ENCODE measurements at regions not wholly inside any gene's neighbourhood (a gene's known extent, or its start where the extent isn't known, plus 50 kb on each side); places are given as distances from the start of the nearest gene placed in this dataset.

DNA sequence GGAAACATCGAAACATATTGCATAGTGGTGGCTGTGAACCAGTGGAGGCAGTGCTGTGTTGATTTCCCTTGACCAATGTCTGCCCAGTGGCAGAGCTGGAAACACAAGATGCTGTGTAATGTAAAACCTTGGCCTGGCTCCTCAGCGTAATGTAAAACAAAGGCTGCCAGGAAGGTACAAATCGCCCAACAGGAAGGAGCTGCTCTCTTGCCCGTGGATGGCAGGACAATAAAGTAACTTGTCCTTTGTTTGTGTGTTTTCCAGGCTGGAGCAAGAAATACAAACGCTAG lies 143.4 kb downstream of the PALM2AKAP2 start:
- ATAC-seq = peak; percentile 70
- peak in 1 of 3 donors; percentile 39 for DNase-seq
- intact Hi-C loops (cut with DNase I, micrococcal nuclease) = no loop called here
- TF ChIP-seq, protein P1, sequence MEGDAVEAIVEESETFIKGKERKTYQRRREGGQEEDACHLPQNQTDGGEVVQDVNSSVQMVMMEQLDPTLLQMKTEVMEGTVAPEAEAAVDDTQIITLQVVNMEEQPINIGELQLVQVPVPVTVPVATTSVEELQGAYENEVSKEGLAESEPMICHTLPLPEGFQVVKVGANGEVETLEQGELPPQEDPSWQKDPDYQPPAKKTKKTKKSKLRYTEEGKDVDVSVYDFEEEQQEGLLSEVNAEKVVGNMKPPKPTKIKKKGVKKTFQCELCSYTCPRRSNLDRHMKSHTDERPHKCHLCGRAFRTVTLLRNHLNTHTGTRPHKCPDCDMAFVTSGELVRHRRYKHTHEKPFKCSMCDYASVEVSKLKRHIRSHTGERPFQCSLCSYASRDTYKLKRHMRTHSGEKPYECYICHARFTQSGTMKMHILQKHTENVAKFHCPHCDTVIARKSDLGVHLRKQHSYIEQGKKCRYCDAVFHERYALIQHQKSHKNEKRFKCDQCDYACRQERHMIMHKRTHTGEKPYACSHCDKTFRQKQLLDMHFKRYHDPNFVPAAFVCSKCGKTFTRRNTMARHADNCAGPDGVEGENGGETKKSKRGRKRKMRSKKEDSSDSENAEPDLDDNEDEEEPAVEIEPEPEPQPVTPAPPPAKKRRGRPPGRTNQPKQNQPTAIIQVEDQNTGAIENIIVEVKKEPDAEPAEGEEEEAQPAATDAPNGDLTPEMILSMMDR (IDR thresholded peaks at IDR 0.05) = no peak
- Histone ChIP-seq H3K4me1 (ENCODE audit: low read depth) (peaks cover 19% of the 10 kb centered on the region), H3K4me3 (no peak overlapping the region), H3K9me3 (no peaks in the 10 kb centered on the region), H3K36me3 (ENCODE audit: low read depth) (no peaks in the 10 kb centered on the region)

DNA sequence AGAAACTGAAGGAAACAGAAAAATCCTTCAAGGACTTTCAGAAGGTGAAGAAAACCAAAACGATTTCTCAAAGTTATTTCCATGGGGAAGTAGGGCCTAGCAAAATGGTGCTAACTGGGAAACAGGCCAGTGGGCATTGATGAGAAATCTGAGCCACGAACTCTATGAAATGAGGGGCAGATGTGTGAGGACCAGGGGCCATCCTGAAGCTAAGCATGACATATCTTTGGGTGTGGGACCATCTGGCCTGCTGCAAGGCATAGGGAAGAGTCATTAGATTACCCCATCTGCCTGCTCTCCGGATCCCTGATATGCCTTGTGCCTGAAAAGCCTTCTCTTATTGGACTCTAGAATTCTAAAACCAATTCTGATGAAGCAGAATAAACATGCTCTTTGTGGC lies 143.8 kb downstream of the PALM2AKAP2 start:
- ATAC-seq = no peak
- no peak for DNase-seq
- Histone ChIP-seq H3K4me3 (no peak overlapping the region), H3K9me3 (no peaks in the 10 kb centered on the region), H3K36me3 (ENCODE audit: low read depth) (no peaks in the 10 kb centered on the region), H3K4me1 (ENCODE audit: low read depth) (peaks cover 16% of the 10 kb centered on the region)
- intact Hi-C loops (cut with DNase I, micrococcal nuclease) = no loop called here
- TF ChIP-seq, protein P1 (IDR thresholded peaks at IDR 0.05) = no peak

DNA sequence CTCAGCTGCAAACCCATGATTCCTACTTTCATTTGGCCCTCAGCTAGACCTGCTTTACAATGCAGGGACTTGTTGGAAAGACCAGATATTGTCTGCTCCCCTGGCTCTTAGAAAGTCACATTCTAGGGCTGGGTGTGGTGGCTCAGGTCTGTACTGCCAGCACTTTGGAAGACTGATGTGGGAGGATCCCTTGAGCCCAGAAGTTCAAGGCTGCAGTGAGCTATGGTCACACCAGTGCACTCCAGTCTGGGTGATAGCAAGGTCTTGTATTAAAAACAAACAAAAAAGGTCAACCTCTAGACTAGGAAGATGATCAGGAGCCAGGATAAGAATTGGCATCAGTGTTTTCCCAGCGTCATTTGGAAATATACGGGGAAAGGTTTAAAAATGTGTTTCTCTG lies 145.8 kb downstream of the PALM2AKAP2 start:
- ATAC-seq = no peak
- H3K4me3 ChIP-seq = no peak overlapping the region
- H3K9me3 ChIP-seq = no peaks in the 10 kb centered on the region
- H3K36me3 ChIP-seq (ENCODE audit: low read depth) = no peaks in the 10 kb centered on the region
- no peak for DNase-seq
- intact Hi-C loops (cut with DNase I, micrococcal nuclease) = no loop called here
- peaks cover 12% of the 10 kb centered on the region for H3K4me1 ChIP-seq (ENCODE audit: low read depth)
- TF ChIP-seq, protein P1 (IDR thresholded peaks at IDR 0.05) = no peak

DNA sequence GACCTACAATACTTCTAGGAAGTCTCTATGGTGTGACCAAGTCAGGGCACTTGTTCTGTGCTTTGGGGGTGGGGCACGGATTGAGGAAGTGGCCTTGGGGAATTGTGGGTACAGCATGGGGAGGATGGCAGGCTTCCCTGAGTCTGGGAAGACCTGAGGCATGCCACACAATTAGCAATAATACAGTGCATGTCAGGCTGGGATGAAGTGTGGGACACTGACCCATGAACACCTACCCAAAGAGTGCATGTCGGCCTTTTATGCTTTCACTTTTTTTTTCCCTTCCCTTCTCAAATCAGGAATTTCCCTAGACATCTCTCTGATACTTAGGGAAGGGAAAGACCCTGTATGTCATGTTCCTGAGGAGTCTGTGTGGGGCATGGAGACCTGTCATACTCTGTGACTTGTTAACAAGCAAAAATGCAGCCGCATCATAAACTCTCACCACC lies 146.4 kb downstream of the PALM2AKAP2 start:
- intact Hi-C loops (cut with DNase I, micrococcal nuclease) = no loop called here
- Histone ChIP-seq H3K9me3 (no peaks in the 10 kb centered on the region), H3K4me1 (ENCODE audit: low read depth) (peaks cover 12% of the 10 kb centered on the region), H3K36me3 (ENCODE audit: low read depth) (no peaks in the 10 kb centered on the region), H3K4me3 (no peak overlapping the region)
- peak in 1 of 3 donors; percentile 50 for DNase-seq
- TF ChIP-seq, protein P1 (IDR thresholded peaks at IDR 0.05) = no peak
- ATAC-seq = peak; percentile 54

DNA sequence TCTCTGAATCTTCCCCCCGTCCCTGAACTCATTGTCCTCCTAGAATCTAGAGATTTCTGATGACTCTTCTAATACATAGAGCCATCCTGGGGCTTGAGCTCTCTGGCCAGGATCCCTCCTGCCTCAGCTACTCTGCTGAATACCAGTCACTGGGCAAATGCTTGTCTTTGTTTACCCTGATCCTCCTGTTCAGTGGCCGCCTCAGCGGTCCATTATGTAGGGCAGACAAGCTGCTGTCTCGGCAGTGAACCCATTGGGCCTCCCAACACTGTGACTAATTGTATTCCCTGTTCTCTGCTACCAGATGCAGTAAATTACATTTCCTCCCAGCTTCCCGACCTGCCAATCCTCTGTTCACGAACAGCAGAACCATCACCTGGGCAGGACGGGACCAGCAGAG lies 151.6 kb downstream of the PALM2AKAP2 start:
- Histone ChIP-seq H3K9me3 (no peaks in the 10 kb centered on the region), H3K4me3 (no peak overlapping the region), H3K4me1 (ENCODE audit: low read depth) (no peaks in the 10 kb centered on the region), H3K36me3 (ENCODE audit: low read depth) (no peaks in the 10 kb centered on the region)
- TF ChIP-seq, protein P1 (IDR thresholded peaks at IDR 0.05) = no peak
- DNase-seq (no peak), ATAC-seq (no peak)
- intact Hi-C loops (cut with DNase I, micrococcal nuclease) = no loop called here

DNA sequence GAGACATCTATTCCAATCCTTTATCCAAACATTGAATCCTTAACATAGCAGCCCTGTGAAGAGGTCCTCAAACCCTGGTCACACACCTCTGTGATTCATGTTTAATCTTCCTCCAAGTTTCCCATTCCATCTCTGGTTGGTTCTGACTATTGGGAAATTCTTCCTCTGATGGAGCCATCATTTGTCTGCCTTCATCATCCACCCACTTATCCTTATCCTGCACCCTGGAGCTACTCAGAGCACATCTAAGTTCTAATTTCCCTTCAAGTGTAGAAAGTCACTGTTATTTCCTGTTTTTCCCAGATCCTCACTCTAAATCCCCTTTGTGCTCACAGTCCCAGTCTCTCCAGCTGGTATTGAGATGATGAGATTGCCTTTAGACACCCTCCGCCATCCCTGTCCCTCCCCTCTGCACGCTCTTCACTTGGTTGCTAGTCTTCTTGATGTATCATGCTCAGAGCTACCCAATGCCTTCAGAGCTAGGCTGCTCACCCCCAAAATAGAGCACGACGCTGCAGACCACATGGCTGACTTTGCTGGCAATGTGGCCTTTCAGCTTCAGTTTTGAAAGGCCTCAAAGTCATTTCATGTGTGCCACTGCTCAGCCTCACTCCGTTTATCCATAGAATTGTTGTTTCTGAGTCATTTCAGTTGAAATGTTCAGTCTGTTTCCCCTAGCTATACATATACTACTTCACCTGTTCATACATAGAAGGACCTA lies 154.3 kb downstream of the PALM2AKAP2 start:
- H3K4me3 ChIP-seq = no peak overlapping the region
- H3K4me1 ChIP-seq (ENCODE audit: low read depth) = no peaks in the 10 kb centered on the region
- intact Hi-C loops (cut with DNase I, micrococcal nuclease) = no loop called here
- ATAC-seq = no peak
- no peaks in the 10 kb centered on the region for H3K36me3 ChIP-seq (ENCODE audit: low read depth)
- H3K9me3 ChIP-seq = no peaks in the 10 kb centered on the region
- no peak for DNase-seq
- TF ChIP-seq, protein P1 (IDR thresholded peaks at IDR 0.05) = no peak

All from mucosa of descending colon (tissue), 3 donors.